GM12892 (cell line): ENCODE measurements at regions not wholly inside any gene's neighbourhood (a gene's known extent, or its start where the extent isn't known, plus 50 kb on each side); places are given as distances from the start of the nearest gene placed in this dataset.

Experiments
- DNase-seq: peaks from one replicate; pipeline ENCODE4 v3.0.0; 2011; ENCODE audit not compliant: insufficient read length
- FAIRE-seq: peaks from 2 replicates; lab custom pipeline; 2011; peaks lifted over from hg19 to GRCh38; lab: Jason Lieb, UNC
- POLR2A ChIP-seq: IDR thresholded peaks from 2 replicates; pipeline ENCODE4 v1.6.1; 2011; ENCODE audit warnings: low read depth, low read length, control low read depth
- POLR2AphosphoS5 ChIP-seq: IDR thresholded peaks from 2 replicates; pipeline ENCODE4 v1.6.1; 2011; ENCODE audit warnings: low read depth, low read length, control low read depth
- TAF1 ChIP-seq: IDR thresholded peaks from 2 replicates; pipeline ENCODE4 v1.6.1; 2011; ENCODE audit warnings: low read depth, mild to moderate bottlenecking, control low read depth, low read length, borderline replicate concordance

- TF ChIP-seq POLR2AphosphoS5 = no peak
- FAIRE-seq (no peak), DNase-seq (no peak)
These were observed 81.2 kb upstream of the WNT4 start for GRCh38 chr1:22224091-22224490.

GRCh38 chr1:22224631-22225030 lies 81.7 kb upstream of the WNT4 start:
- DNase-seq (no peak), FAIRE-seq (no peak)
- TF ChIP-seq POLR2A (no peak), TAF1 (no peak), POLR2AphosphoS5 (no peak)

DNA sequence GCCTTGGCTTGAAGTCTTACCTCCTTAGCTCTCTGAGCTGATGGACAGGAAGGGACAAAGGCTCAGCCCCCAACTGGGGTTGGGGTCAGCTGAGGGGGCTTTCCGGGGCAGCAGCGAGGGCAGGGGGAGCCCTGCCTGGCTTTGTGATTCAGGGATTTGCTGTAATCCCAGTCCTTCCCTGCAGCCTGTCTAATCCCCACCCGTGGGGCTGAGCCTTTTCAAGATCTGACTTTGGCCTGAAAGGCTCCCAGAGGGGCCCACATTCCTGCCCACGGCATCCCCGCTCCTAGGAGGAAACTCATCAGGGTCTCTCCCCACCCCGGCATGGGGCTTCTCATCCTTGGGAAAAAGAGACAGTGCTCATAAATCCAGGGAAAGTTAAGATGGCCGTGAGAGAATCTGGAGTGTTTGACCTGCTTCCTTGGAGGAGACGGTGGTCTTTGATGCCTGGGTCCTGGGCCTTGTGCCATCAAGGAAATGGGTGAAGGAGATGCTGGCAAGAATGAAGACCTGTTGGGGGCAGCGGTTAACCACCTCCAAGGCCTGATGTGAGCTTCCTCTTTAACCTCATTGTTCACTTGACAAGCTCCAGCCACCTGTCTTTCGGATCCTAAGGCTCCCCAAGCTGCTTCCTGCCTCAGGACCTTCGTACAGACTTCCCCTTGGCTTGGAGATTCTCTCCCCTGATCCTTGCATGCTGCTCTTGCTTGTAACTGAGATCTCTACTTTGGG lies 83.1 kb upstream of the WNT4 start:
- no peak for DNase-seq
- no peak for FAIRE-seq
- no peak for TF ChIP-seq POLR2A
- no peak for TF ChIP-seq POLR2AphosphoS5
- no peak for TF ChIP-seq TAF1

GRCh38 chr1:22228074-22228473 lies 85.2 kb upstream of the WNT4 start:
- no peak for DNase-seq
- FAIRE-seq = no peak
- TF ChIP-seq POLR2A = no peak
- TF ChIP-seq POLR2AphosphoS5 = no peak

GRCh38 chr1:22228505-22228911 lies 85.6 kb upstream of the WNT4 start:
- TF ChIP-seq POLR2A = no peak
- no peak for TF ChIP-seq POLR2AphosphoS5
- TF ChIP-seq TAF1 = no peak
- no peak for DNase-seq
- no peak for FAIRE-seq

- FAIRE-seq (no peak), DNase-seq (no peak)
These were observed 86.5 kb upstream of the WNT4 start for GRCh38 chr1:22229379-22229778.

GRCh38 chr1:22231068-22231593 lies 88.2 kb upstream of the WNT4 start:
- no peak for DNase-seq
- FAIRE-seq = no peak
- no peak for TF ChIP-seq TAF1
- TF ChIP-seq POLR2A = no peak
- TF ChIP-seq POLR2AphosphoS5 = no peak

More at GRCh38 chr1:22229379-22229778, 86.5 kb upstream of the WNT4 start:
- no peak for TF ChIP-seq TAF1
- no peak for TF ChIP-seq POLR2A
- TF ChIP-seq POLR2AphosphoS5 = no peak

DNA sequence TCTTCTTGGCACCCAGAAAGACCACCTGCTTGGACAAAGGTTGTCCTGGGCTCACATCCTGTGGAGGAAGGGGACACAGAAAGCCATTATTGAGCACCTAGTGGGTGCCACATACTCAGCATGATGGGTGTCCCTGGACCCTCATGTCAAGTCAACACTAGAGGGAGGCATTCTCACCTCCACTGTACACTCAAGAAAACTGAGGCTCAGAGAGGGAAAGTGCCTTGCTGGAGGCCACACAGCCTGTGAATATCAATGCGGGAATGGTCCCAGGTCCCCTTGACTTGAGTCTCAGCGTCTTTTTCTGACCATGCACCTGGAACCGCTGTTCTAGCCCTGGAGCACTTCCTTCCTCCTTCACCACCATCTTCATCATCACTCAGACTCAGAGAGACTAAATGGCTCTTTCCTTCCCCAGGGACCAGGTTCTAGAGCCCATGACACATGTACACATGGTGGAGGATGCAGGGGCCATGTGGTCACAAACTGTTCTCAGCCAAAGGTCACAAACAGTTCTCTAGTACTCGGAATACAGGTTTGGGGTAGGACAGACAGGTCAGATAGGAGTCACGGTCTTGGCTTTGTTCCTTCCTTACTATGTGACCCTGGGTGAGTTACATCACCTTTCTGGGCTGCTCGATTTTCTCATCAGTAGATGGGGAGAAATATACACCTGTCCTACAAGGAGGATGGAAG lies 89.2 kb upstream of the WNT4 start:
- no peak for FAIRE-seq
- no peak for TF ChIP-seq POLR2A
- no peak for TF ChIP-seq TAF1
- TF ChIP-seq POLR2AphosphoS5 = no peak

GRCh38 chr1:22233222-22233621 lies 90.3 kb upstream of the WNT4 start:
- DNase-seq = no peak
- no peak for TF ChIP-seq POLR2AphosphoS5
- TF ChIP-seq TAF1 = no peak
- no peak for TF ChIP-seq POLR2A
- no peak for FAIRE-seq

More for the DNA sequence above, 89.2 kb upstream of the WNT4 start:
- no peak for DNase-seq

GRCh38 chr1:22234476-22235030 lies 91.7 kb upstream of the WNT4 start:
- DNase-seq (no peak), FAIRE-seq (no peak)
- TF ChIP-seq TAF1 (no peak), POLR2A (no peak), POLR2AphosphoS5 (no peak)

GRCh38 chr1:22236166-22236565 lies 93.3 kb upstream of the WNT4 start:
- FAIRE-seq (no peak), DNase-seq (no peak)
- no peak for TF ChIP-seq POLR2AphosphoS5
- no peak for TF ChIP-seq POLR2A
- TF ChIP-seq TAF1 = no peak

GRCh38 chr1:22236900-22237299 lies 94.0 kb upstream of the WNT4 start:
- DNase-seq (no peak), FAIRE-seq (no peak)
- TF ChIP-seq TAF1 (no peak), POLR2A (no peak)
